Adrenal gland (tissue), 9 donors: ENCODE measurements at regions not wholly inside any gene's neighbourhood (a gene's known extent, or its start where the extent isn't known, plus 50 kb on each side); places are given as distances from the start of the nearest gene placed in this dataset.
A peak's percentile ranks its signal among the peaks of the same experiment; 100 is the strongest.

Source experiments
- DNase-seq, 7 donors: peaks; one replicate each; pipeline ENCODE4 v3.0.0-alpha.2; 2019 to 2020
- H3K27ac ChIP-seq, 5 donors: fragments of 200-600 bp; sonication (generic) in 4 of 5; 1 replicate in 3 of 5; 2 replicates in 2 of 5; pipeline versions ENCODE4 v1.5.1 to v1.8.0; 2016 to 2020; ENCODE audit warnings: mild to moderate bottlenecking in 1 of 5
- H3K27me3 ChIP-seq: fragments of 200-600 bp; 2 replicates; pipeline ENCODE4 v1.8.0; 2021
- H3K36me3 ChIP-seq, 2 donors: fragments of 200-600 bp; replicated peaks in 1 of 2; 1 replicate in 1 of 2; 2 replicates in 1 of 2; pipeline versions ENCODE4 v1.5.1 to v1.8.0; 2018 to 2022
- H3K4me1 ChIP-seq, 2 donors: fragments of 200-600 bp; replicated peaks in 1 of 2; 1 replicate in 1 of 2; 2 replicates in 1 of 2; pipeline versions ENCODE4 v1.5.1 to v1.8.0; 2018 to 2021
- H3K4me3 ChIP-seq, 4 donors: fragments of 200-600 bp; sonication (generic) in 3 of 4; one replicate each; pipeline ENCODE4 v1.5.1; 2016 to 2018
- H3K9me3 ChIP-seq, 3 donors: fragments of 200-600 bp; sonication (generic) in 1 of 3; replicated peaks in 1 of 3; 1 replicate in 2 of 3; 2 replicates in 1 of 3; pipeline versions ENCODE4 v1.5.1 to v1.8.0; 2016 to 2021
- CTCF ChIP-seq, 6 experiments: fragments of 450-650 bp in 4 of 6; fragments of 200-600 bp in 2 of 6; sonication (generic) in 1 of 6; IDR thresholded peaks; 1 replicate in 5 of 6; 2 replicates in 1 of 6; pipeline versions ENCODE4 v1.5.1 to v1.8.0; 2016 to 2021; ENCODE audit warnings: antibody characterized with exemption in 6 of 6, mild to moderate bottlenecking in 2 of 6, moderate library complexity in 1 of 6
- POLR2A ChIP-seq, 2 donors: fragments of 450-650 bp; IDR thresholded peaks; one replicate each; pipeline ENCODE4 v1.6.1; 2017; ENCODE audit warnings: antibody characterized with exemption in 2 of 2, mild to moderate bottlenecking in 2 of 2, moderate library complexity in 1 of 2
- WGBS, 4 donors: extraction: QIAGEN DNeasy Blood & Tissue Kit in 2 of 4; methylation state at CpG; one replicate each; pipeline versions ENCODE4 v1.1.5 to v1.1.7; 2013 to 2017; 5-methylcytosine and 5-hydroxymethylcytosine counted together
- intact Hi-C, 2 donors: fragments of 100-400 bp; cut with DNase I; formaldehyde crosslinking; loops; one replicate each; pipeline versions ENCODE4 v1.14.1 to v1.15.0; 2022 to 2023
- donor health status: healthy with polysubstance abuse.
- donor health status: Bipolar disorder and iron deficiency.
- donor health status: DM: yes; HTN: yes; CAD: no.
- donor health status: DM: no; HTN: no; CAD: no.
- donor health status: DM: no; HTN: no; CAD: no.

GRCh38 chr3:28912120-28912885 is 368.6 kb upstream of the RBMS3 start:
- peaks cover 0 to 9% of the 10 kb centered on the region in 2 donors for H3K4me1 ChIP-seq
- H3K27me3 ChIP-seq: no peaks in the 10 kb centered on the region
- WGBS, 4 donors: 72 to 89% (median 85%) methylated on average over 6 of the region's 6 CpGs
- no peak for DNase-seq
- H3K4me3 ChIP-seq: no peak overlapping the region
- H3K36me3 ChIP-seq: no peaks in the 10 kb centered on the region
- H3K9me3 ChIP-seq: no peaks in the 10 kb centered on the region
- intact Hi-C loops: no loop called here
- no peak overlapping the region for H3K27ac ChIP-seq
- TF ChIP-seq POLR2A (IDR thresholded peaks at IDR 0.05) (no peak), CTCF (IDR thresholded peaks at IDR 0.05) (no peak)

- no peak for TF ChIP-seq CTCF (IDR thresholded peaks at IDR 0.05)
- TF ChIP-seq POLR2A (IDR thresholded peaks at IDR 0.05): no peak
- Histone ChIP-seq H3K4me3 (no peak overlapping the region), H3K36me3 (no peaks in the 10 kb centered on the region), H3K27ac (peak overlapping the region in 2 of 5 donors; percentile 4 to 10), H3K4me1 (peaks cover 0 to 9% of the 10 kb centered on the region in 2 donors), H3K27me3 (no peaks in the 10 kb centered on the region), H3K9me3 (no peaks in the 10 kb centered on the region)
- peak in 1 of 7 donors; percentile 7 for DNase-seq
- WGBS, 4 donors: 51 to 58% (median 55%) methylated on average over 8 of the region's 8 CpGs
- intact Hi-C loops: no loop called here
Observed at GRCh38 chr3:28915741-28916500, 364.9 kb upstream of the RBMS3 start.

GRCh38 chr3:28916713-28917499 is 364.0 kb upstream of the RBMS3 start:
- TF ChIP-seq CTCF (IDR thresholded peaks at IDR 0.05) (peak in 5 of 6 experiments; percentile 4 to 62 (median 53)), POLR2A (IDR thresholded peaks at IDR 0.05) (no peak)

More at GRCh38 chr3:28916713-28917499, 364.0 kb upstream of the RBMS3 start:
- WGBS, 4 donors: 50 to 56% (median 53%) methylated on average over 16 of the region's 16 CpGs
- no peaks in the 10 kb centered on the region for H3K9me3 ChIP-seq
- intact Hi-C loops: no loop called here
- H3K4me3 ChIP-seq: no peak overlapping the region
- peak; percentile 40 to 85 (median 53) for DNase-seq
- H3K27me3 ChIP-seq: no peaks in the 10 kb centered on the region
- H3K27ac ChIP-seq: peak overlapping the region in 2 of 5 donors; percentile 37 to 53
- H3K36me3 ChIP-seq: no peaks in the 10 kb centered on the region
- H3K4me1 ChIP-seq: peaks cover 0 to 9% of the 10 kb centered on the region in 2 donors
